Dermis microvascular lymphatic vessel endothelial cell (primary cell): ENCODE measurements at regions not wholly inside any gene's neighbourhood (a gene's known extent, or its start where the extent isn't known, plus 50 kb on each side); places are given as distances from the start of the nearest gene placed in this dataset.

Experiments
- DNase-seq, 2 donors: peaks; one replicate each; pipeline versions ENCODE4 v3.0.0 to v3.0.0-alpha.2; 2010; ENCODE audit warnings: low read depth in 2 of 2

GRCh38 chr20:24064915-24065314, 76.3 kb upstream of the GGTLC1 start:
- no peak for DNase-seq

DNA sequence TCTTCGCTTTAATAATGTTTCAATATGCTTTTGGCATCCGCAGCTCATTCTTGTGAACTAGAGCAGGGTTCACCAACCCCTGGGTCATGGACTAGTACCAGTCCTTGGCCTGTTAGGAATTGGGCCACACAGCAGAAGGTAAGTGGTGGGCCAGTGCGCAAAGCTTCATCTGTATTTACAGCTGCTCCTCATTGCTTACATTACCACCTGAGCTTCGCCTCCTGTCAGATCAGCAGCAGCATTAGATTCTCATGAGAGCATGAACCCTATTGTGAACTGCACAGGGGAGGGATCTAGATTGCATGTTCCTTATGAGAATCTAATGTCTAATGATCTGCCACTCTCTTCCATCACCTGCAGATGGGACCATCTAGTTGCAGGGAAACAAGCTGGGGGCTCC, 75.5 kb upstream of the GGTLC1 start:
- no peak for DNase-seq

DNA sequence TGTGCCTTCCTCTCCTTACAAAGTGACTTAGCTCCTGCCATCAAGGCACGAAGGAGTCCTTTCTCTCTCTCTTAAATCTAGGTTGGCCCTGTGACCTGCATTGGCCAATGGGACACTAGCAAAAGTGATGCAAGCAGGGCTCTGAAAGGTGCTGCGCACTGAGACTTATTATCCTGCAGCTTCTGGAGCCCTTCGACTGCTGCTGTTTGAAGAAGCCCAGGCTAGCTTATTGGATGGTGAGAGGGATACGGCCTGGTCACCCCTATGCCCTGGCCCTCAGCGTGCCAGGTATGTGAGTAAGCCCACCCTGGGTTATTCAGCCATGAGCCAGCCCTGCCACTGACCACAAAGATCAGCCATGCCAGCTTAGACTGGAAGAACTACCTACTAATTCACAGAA, 74.5 kb upstream of the GGTLC1 start:
- DNase-seq: no peak

DNA sequence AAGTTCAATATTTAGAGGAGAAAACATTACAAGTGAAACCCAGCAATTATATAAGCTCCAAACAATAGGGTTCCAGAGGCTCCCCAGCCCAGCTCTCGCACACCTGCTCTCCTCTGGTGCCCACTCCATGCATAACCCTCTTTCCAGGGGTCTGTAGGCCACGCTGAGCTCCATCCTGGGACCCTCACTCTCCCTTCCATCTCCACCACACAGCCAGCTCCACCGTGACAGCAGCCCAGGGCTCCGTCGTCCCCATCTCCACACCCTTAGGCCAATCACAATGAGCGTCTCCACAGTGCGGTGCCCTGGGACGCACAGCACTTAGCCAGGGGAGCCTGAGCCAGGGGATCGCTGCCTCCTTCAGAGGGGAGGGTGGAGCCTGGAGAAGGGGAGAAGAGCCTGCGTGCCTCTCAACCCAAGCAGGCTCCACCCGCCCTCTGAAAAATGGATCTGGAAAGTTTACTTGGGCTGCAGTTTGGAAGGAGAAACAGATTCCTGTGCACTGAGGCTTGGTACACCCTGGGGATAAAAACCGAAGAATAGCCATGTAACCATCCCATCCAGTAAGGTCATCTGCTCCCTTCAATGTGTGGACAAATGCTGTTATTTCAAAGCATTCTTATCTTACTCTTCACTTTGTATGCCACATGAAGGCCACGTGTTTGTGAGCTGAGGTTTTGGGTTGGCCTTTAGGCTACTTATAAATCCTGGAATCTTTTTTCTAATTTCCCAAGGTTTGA, 72.4 kb upstream of the GGTLC1 start:
- no peak for DNase-seq

DNA sequence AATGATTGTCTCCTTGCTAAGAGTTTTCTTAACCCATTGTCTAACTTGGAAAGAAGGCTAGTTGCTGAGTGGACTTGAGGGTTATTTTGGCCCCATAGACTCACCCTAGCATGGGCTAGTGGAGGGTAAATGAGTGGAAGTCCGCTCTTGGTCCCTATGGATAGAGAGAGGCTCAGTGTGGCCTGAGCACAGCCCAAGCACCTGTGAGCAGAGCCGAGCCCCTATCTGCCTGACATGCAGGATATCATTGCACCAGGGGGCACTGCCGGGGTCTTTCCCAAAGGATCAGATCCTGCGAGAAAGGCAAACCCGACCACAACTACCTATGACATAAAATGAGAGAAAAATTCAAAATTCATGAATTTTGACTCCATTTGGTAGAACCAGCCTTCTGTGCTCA, 70.6 kb upstream of the GGTLC1 start:
- DNase-seq: no peak

DNA sequence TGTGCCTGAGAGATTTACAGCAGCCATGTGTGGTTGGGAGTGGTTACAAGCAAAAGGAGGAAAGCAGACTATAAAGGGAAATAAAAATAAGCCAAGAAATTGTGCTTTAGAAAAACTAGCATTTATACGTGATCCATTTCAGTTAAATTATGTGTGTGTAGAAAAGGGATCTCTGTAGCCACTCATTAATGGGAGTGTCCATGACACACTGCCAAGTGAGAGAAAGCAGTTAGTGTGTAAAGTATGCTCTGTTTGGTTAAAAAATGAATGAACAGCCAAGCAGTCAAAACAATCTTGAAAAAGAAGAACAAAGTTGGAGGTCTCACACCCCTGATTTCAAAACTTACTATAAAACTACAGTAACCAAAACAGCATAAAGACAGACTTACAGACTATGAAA, 67.9 kb upstream of the GGTLC1 start:
- no peak for DNase-seq

- no peak for DNase-seq
Observed at GRCh38 chr20:24052599-24053275, 64.2 kb upstream of the GGTLC1 start.

DNA sequence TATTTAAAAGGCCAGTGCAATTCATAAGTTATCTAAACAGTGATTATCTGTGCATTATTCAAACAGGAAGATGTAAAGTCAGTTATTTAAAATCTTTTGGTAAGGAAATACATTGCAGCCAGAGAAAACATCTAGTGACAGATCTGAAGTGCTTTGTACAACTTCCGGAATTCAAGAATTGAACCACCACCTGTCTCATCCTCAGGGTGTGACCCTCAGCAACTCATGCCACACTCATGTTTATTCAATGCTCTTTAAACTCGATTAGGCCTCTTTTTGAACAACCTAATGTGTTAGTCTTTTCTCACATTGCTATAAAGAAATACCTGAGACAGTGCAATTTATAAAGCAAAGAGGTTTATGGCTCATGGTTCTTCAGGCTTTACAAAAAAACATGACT, 62.6 kb upstream of the GGTLC1 start:
- DNase-seq: no peak

DNA sequence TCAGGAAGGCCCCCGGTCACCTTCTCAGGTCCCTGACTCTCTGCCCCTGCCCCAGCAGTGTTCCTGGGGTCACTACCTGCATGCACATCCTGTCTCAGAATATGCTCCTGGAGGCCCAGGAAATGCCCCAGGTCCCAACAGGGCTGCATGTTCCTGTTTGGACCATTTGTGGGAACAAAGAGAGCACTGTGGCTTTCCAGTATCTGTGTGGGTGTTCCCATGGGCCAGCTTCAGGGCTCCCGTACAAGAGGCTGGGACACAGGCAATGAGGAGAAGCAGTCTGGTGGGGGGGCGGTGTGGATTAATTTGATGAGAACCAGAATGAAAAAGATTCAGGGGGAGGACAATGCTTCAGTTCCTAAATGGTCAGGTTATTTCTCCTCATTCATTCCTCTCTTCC, 61.5 kb upstream of the GGTLC1 start:
- DNase-seq: no peak

DNA sequence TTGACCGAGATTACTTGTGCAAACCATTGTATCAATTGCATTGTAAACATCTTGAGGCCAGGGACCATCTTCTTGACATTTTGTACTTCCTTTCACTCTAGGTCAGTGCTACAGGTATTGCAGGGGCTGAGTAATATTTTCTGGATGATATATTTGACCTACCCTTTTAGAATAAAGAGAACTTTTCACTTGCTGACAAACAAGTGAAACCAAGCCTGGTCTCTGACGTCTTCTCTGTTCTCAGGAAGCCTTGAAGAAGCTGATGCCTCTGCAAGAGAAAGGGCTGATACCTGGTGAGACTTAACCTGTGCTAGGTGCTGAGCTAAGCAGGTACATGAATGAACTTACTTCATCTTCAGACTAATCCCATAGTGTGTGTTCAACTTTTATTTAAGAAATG, 60.5 kb upstream of the GGTLC1 start:
- DNase-seq: no peak

DNA sequence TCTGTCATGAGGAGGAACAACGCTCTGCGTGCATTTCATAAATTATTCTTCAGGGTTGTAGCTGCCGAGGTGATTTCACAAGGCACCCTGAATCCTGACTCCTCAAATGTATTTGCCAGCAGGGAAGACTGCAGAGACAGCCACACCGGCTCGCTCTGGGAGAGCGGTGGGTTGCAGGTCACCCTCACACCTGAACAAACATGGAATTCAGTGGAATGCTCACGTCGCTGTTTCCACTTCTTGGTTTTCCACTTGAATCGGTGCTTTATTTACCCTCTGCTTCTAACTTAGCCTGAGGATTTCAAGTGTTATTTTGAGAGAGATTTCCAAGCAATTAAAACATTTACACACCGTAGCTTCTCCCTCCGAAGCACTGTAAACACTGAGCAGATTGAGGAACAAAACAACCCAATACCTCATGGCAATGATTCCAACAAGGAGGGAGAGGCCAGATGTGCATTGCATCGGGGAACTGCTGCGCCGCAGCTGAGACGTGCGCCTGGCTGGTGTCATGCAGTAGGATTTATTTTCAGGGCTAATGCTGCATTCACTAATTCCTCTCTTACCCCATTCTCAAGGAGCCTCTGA, 59.5 kb upstream of the GGTLC1 start:
- no peak for DNase-seq

GRCh38 chr20:24046888-24047287, 58.3 kb upstream of the GGTLC1 start:
- DNase-seq: no peak

GRCh38 chr20:24045621-24046318, 57.2 kb upstream of the GGTLC1 start:
- DNase-seq: no peak

GRCh38 chr20:24043294-24043693, 54.7 kb upstream of the GGTLC1 start:
- no peak for DNase-seq

GRCh38 chr20:24042646-24043045, 54.1 kb upstream of the GGTLC1 start:
- no peak for DNase-seq

GRCh38 chr20:24040896-24041459, 52.4 kb upstream of the GGTLC1 start:
- DNase-seq: no peak

GRCh38 chr20:24039196-24039595, 50.6 kb upstream of the GGTLC1 start:
- no peak for DNase-seq
